ENCODE measurements at regions not wholly inside any gene's neighbourhood (a gene's known extent, or its start where the extent isn't known, plus 50 kb on each side); places are given as distances from the start of the nearest gene placed in this dataset.
"Not testable (repeated sequence)": the region's sequence is repeated elsewhere in the genome, so short reads cannot be mapped to it uniquely, and the experiment has no call there.

DNA sequence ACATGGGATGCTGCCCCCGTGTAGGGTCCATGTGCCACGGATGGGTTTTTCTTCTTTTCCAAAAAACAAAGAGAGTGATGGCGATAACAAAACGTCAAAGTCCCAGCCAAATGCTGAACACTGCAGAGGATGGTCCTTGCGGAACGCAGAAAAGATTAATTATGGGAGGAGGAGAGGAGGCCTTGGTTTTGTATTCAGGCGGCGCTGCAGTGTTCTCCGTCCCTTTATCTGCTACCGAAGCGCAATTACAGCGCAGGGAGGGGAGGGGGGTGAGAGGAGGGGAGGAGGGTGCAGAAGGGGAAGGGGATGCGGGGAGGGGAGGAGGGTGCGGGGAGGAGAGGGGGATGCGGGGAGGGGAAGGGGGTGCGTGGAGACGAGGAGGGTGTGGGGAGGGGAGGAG is 131.8 kb upstream of the PRKCQ start:
- TF ChIP-seq POLR2A (IDR thresholded peaks at IDR 0.05; ENCODE audit: extremely low read depth, insufficient read length) (no peak), MYC (IDR thresholded peaks at IDR 0.05; ENCODE audit: low read depth, low read length) (no peak), MAX (IDR thresholded peaks at IDR 0.05; ENCODE audit: low read depth, low read length) (no peak)

GRCh38 chr10:6711408-6711841 is 131.3 kb upstream of the PRKCQ start:
- DNase-seq (ENCODE audit: low read depth), result no peak
- no peak for TF ChIP-seq MYC (IDR thresholded peaks at IDR 0.05; ENCODE audit: low read depth, low read length)
- TF ChIP-seq POLR2A (IDR thresholded peaks at IDR 0.05; ENCODE audit: extremely low read depth, insufficient read length), result no peak
- TF ChIP-seq MAX (IDR thresholded peaks at IDR 0.05; ENCODE audit: low read depth, low read length), result no peak
- no peak for TF ChIP-seq CTCF (IDR thresholded peaks at IDR 0.05; ENCODE audit: low read depth, low read length)
- H3K4me3 ChIP-seq (ENCODE audit: low read depth, low read length), result no peak overlapping the region

More for the DNA sequence above, 131.8 kb upstream of the PRKCQ start:
- no peak overlapping the region for H3K4me3 ChIP-seq (ENCODE audit: low read depth, low read length)
- DNase-seq (ENCODE audit: low read depth), result no peak

- DNase-seq (ENCODE audit: low read depth), result no peak
- no peak overlapping the region for H3K4me3 ChIP-seq (ENCODE audit: low read depth, low read length)
- TF ChIP-seq CTCF (IDR thresholded peaks at IDR 0.05; ENCODE audit: low read depth, low read length) (no peak), MAX (IDR thresholded peaks at IDR 0.05; ENCODE audit: low read depth, low read length) (no peak), POLR2A (IDR thresholded peaks at IDR 0.05; ENCODE audit: extremely low read depth, insufficient read length) (no peak), MYC (IDR thresholded peaks at IDR 0.05; ENCODE audit: low read depth, low read length) (no peak)
These were observed 127.3 kb upstream of the PRKCQ start for GRCh38 chr10:6707352-6707751.

DNA sequence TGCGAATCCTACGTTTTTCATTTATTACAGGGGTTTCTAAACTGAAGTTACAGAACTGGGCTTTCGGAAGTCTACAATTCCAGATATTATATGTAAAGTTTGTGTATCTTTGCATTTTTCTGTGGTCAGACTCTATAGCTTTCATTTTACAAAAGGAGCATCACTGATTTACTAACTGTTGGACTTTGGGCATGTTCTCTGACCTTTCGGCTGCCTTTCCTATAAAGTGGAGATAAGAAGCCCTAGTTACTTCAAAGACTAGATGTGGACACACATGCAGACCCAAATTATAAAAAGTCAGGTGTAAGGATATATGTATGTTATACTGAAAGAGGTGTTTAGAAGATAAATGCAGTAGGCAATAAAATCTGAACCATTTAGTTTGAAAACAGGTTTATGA is 126.6 kb upstream of the PRKCQ start:
- no peak for DNase-seq (ENCODE audit: low read depth)
- H3K4me3 ChIP-seq (ENCODE audit: low read depth, low read length), result no peak overlapping the region
- TF ChIP-seq POLR2A (IDR thresholded peaks at IDR 0.05; ENCODE audit: extremely low read depth, insufficient read length) (no peak), MAX (IDR thresholded peaks at IDR 0.05; ENCODE audit: low read depth, low read length) (no peak), MYC (IDR thresholded peaks at IDR 0.05; ENCODE audit: low read depth, low read length) (no peak), CTCF (IDR thresholded peaks at IDR 0.05; ENCODE audit: low read depth, low read length) (no peak)

- no peak for TF ChIP-seq POLR2A (IDR thresholded peaks at IDR 0.05; ENCODE audit: extremely low read depth, insufficient read length)
- TF ChIP-seq CTCF (IDR thresholded peaks at IDR 0.05; ENCODE audit: low read depth, low read length), result no peak
- no peak for TF ChIP-seq MYC (IDR thresholded peaks at IDR 0.05; ENCODE audit: low read depth, low read length)
- no peak for TF ChIP-seq MAX (IDR thresholded peaks at IDR 0.05; ENCODE audit: low read depth, low read length)
- DNase-seq (ENCODE audit: low read depth), result no peak
- H3K4me3 ChIP-seq (ENCODE audit: low read depth, low read length), result no peak overlapping the region
These were observed 124.8 kb upstream of the PRKCQ start for GRCh38 chr10:6704896-6705295.

- not testable (repeated sequence) for H3K4me3 ChIP-seq (ENCODE audit: low read depth, low read length); DNase-seq (ENCODE audit: low read depth)
These were observed 122.8 kb upstream of the PRKCQ start for GRCh38 chr10:6702833-6703232.

DNA sequence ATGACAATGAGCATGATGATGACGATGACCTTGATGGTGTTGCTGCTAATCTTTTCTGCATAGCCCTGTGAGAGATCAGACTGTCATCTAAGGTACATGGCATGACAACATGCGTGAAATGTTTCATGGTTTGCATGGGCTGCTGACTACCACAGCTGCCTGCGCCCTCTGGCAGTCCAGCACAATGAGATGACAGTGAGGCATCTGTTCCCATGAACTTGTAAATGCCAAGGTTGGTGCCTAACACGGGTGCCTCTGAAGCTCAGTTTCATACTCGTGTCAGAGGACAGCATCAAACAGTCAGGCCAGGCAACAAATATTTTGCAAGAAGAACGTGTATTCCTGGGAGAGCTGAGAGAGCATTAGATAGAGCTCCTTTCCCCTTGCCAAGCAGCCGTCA is 122.0 kb upstream of the PRKCQ start:
- no peak for DNase-seq (ENCODE audit: low read depth)
- no peak overlapping the region for H3K4me3 ChIP-seq (ENCODE audit: low read depth, low read length)
- TF ChIP-seq MAX (IDR thresholded peaks at IDR 0.05; ENCODE audit: low read depth, low read length) (no peak), CTCF (IDR thresholded peaks at IDR 0.05; ENCODE audit: low read depth, low read length) (no peak), POLR2A (IDR thresholded peaks at IDR 0.05; ENCODE audit: extremely low read depth, insufficient read length) (no peak)

Measured in NB4 (cell line).